ENCODE measurements at regions not wholly inside any gene's neighbourhood (a gene's known extent, or its start where the extent isn't known, plus 50 kb on each side); places are given as distances from the start of the nearest gene placed in this dataset.

DNA sequence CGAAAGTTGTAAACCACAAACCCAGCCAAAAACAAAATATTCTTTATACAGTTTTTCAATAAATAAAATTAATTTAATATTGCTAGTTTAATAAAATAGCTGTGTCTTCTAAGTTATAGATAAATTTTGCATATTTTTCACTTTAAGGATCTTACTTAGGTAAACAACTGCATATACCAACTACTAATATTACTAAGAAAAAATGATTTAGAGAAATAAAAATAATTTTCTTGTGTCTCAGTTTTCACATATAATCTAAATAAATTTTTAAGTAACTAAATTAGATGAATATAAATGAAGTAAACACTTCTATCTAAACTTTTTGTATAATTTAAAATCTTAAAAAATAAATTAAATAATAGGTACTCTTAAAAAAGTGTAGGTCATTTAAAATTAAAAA, 67.1 kb upstream of the TOP3B start:
- no peak for DNase-seq (ENCODE audit: low read depth, low spot score)
- H3K4me3 ChIP-seq (ENCODE audit: low read length): no peak overlapping the region

DNA sequence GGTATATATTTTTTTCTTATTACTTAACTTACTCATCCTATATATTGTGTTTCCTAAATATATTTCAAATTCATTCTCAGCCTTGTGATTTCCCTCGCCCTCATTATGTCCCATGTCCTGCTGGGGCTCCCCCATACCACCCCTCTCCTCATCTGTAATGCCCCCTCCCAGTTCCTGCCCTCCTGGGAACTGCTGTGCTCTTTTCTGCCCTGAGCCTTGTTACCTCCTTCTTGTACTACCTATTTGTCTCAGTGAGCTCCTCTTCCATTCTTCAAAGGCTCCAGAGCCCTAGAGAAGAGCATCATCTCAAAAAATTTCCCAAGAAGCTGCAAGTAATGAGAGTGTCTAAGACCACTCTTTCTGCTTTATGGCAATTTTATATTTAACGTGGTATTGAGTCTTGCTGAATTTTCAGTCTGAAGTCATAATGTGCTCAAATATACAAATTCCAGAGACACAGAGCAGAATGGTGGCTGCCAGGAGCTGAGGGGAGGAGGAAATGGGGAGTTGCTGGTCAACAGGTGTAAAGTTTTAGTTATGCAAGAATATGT, 66.5 kb upstream of the TOP3B start:
- no peak for DNase-seq (ENCODE audit: low read depth, low spot score)

DNA sequence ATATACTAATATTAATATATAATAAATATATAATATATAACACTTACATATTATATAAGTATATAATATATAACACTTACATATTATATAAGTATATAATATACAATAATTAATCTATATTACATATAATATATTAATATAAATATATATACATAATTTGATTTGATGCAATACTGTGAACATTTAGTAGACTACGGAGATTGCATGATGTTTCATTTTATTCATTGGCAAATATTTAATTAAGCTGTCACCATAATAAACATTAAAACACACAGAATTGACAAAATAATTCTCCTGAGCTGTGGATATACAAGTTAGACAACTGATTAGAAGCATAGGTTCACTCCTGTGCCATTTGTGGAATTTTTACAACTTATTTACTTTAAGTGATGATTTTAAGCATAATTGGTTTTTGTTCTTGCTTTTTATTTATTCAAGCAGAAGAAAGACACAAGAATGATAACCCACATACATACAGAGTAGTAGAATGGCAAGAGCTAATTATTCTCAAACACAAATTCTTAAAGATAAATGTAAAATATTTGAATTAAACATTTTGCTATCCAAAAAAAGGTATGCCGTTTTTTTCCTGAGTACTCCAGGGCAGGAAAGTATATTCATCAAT, 65.8 kb upstream of the TOP3B start:
- no peak for DNase-seq (ENCODE audit: low read depth, low spot score)
- H3K4me3 ChIP-seq (ENCODE audit: low read length): no peak overlapping the region

More for the DNA sequence above, 66.5 kb upstream of the TOP3B start:
- no peak overlapping the region for H3K4me3 ChIP-seq (ENCODE audit: low read length)

DNA sequence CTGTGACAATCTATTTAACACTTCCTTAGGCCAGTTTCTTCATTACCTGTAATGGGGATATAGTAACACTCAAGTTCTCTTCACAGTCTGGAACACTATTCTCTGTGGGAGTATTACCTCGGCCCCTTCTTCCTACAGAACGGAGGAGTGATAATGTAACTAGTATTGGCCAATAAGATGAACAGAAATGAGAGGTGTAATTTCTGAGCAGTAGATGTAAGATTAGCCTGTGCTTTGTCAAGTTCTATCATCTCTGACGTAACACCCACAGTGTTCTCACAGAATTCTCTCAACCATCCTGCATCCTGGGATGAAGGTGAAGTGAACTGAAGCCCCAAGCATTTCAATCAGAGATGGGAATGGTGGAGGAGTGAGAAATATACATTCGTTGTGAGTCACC, 65.2 kb upstream of the TOP3B start:
- no peak for DNase-seq (ENCODE audit: low read depth, low spot score)
- H3K4me3 ChIP-seq (ENCODE audit: low read length): no peak overlapping the region

DNA sequence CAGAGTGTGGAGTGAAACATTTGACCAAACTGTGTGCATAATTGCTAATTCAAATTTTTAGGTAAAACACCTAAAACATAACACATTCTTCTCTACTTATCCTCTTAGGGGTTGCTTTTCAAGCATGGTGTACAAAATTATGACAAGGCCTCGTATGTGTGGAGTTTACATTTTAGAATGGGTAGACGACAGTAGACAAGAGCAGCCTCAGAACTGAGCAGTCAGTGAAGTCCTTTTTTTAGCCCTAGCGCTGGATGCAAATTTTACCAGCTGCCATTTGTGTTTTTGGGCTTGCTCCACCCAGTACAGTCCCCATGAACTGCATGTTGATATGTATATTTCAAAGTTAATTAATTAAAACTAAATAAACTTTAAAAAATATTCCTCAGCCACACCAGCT, 64.7 kb upstream of the TOP3B start:
- no peak for DNase-seq (ENCODE audit: low read depth, low spot score)
- no peak overlapping the region for H3K4me3 ChIP-seq (ENCODE audit: low read length)

DNA sequence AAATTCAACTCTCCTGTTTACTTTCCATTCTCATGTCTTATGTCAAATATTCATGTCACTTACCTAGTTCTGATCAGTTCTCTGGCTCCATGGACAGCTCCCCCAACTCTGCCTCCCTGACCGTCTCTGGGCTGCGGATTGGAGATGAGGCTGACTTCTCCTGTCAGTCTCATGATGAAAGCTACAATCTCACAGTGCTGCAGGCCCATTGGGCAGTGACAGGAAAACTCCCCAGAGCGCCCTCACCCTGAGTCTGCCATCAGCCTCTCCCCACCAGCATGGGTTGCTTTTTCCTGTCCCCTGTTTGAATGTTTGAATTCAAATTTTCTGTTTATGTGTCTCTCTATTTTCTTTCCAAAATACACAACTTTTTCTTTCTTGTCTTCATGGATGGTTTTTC, 63.8 kb upstream of the TOP3B start:
- no peak overlapping the region for H3K4me3 ChIP-seq (ENCODE audit: low read length)
- DNase-seq (ENCODE audit: low read depth, low spot score): no peak

DNA sequence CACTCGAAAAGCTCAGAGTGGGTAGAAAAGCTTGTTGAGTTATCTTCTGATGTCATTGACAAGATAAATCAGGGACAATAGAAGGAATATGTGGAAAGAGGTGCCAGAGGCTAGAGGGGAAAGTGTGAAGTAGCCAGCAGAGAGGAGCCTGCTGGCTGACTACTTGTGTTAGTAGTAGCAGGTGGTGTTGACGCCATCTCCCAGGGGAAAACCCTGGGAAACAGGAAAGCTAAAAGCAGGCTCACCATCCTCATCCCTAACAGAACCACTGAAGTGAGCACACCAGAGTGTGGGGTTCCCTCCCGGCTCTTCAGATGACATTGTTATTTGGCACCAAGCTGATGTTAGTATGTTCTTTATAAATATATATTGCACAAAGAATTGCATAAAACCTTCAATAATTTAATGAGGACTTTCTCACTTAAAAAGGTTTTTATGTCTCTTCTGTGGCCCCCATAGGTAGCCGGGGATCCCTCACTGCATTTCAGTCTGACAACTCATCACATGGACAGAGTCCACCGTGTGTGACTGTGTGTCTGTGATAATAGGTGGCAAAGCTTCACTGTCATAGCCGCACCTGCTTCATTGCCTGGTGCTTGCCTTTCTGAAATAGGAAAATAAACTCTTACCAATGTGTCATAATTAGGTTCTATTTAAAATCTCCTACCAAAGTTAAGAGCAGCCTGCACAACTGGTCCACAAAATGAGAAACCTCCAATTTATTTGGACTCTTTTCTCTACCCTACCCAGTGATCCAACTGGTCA, 63.2 kb upstream of the TOP3B start:
- DNase-seq (ENCODE audit: low read depth, low spot score): no peak
- no peak overlapping the region for H3K4me3 ChIP-seq (ENCODE audit: low read length)

DNA sequence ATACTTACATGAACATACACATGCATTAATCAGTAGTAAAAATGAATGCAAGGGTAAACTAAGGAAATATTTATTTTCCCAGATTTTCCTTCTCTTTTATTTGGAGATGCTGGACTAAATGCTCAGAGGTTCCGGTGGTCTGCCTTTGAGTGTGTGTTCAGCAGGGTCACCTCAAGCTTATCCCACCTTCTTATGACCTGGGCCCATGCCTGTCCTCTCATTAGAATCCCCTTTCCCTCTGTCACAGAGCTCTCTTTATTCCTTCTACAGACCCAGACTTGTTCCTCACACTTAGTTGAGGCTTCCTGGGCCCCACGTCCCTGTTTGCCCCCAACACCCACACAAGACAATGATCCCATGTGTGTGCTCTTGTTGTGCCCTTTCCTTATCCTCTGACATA, 61.6 kb upstream of the TOP3B start:
- DNase-seq (ENCODE audit: low read depth, low spot score): no peak
- no peak overlapping the region for H3K4me3 ChIP-seq (ENCODE audit: low read length)

DNA sequence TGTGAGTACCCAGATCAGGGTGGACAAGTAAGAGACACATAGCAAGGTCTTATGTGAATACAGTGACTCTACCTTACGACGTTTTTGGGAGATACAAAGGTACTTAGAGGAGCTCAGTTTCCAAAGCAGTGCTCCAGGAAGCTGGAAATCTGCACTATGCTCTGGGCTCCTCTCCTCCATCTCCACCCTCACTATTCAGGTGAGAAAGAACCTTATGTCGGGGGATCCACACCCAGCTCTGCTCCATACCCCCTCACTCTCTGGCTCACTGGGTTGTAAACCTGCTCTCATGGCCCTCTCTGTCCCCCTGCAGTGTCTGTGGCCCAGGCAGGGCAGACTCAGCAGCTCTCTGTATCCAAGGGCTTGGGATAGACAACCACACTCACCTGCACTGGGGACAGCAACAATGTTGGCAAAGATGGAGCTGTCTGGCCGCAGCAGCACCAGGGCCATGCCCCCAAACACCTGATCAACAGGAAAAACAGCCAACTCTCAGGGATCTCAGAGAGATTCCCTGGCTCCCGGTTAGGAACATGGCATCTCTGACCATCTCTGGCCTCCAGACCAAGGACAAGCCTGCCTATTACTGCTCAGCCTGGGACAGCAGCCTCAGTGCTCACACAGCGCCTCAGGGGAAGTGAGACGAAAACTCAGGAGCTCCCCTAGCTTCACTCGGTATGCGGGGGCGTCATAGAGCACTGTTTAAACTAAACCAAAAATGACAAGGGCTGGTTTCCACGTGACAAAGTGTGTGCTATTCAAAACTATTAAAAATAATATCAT, 60.9 kb upstream of the TOP3B start:
- no peak overlapping the region for H3K4me3 ChIP-seq (ENCODE audit: low read length)
- no peak for DNase-seq (ENCODE audit: low read depth, low spot score)

DNA sequence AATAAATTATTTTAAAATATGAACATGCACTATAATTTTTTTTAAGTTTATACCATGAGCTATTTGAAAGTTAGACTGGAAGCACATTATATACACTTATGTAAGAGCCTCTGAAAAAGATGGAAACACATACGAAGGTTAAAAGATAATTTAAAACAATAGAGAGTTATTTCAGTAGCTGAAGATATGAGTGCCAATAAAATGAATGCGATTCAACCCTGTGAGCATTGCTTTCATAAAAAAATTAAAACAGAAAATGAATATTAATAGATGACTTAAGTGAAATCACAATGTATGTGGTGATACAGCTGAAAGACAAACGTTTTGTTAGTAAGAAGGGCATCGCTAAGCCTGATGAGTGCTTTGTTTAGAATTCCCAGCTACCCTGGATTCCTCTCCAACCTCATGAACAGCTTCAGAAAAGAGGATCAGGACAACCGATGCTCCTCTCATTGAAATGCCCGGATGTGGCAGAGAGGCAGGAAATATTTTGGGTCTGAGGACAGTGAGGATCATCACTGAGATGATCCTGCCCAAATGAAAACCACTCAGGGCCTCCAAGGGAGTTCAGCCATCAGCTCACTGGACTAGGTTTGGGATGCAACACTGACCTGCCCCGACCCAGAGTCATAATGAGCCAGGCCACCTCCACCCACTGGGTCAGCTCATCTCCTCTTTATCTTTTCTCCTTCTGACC, 60.2 kb upstream of the TOP3B start:
- H3K4me3 ChIP-seq (ENCODE audit: low read length): no peak overlapping the region
- no peak for DNase-seq (ENCODE audit: low read depth, low spot score)

DNA sequence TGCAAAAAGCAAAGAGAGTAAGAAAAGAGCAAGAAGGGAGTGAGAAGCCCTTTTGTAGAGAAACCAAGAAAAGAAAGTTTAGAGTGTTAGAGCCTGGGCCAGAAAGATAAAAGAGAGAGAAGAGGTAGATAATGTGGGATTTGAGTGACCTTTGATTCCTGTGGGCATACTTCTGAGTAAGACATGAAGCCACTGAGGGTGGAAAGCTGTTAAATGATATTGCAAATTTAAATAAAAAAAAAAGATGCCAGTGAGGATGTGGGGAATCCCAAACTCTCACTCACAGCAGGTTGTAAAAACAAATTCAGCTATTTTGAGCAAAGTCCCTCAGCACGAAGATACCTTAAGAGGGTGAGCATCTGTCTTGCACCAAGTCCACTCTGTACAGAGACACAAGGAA, 59.4 kb upstream of the TOP3B start:
- no peak for DNase-seq (ENCODE audit: low read depth, low spot score)

DNA sequence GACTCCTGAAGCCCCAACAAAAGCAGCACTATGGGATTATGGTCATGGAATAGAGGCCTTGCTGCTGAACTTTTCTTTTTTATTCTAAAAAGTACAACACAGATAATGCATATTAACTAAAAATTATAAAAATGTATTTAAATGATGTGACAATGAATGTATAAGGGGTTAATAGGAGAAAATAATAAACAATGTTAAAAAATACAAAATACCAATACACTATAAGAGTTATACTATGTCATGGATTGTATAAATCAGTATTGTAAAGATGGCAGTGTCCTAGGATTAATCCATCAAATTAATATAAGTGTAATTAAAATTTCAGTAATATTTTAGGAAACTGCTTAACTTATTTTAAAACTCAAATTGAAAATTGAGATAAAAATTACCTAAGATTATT, 58.3 kb upstream of the TOP3B start:
- H3K4me3 ChIP-seq (ENCODE audit: low read length): no peak overlapping the region
- no peak for DNase-seq (ENCODE audit: low read depth, low spot score)

More for the DNA sequence above, 59.4 kb upstream of the TOP3B start:
- no peak overlapping the region for H3K4me3 ChIP-seq (ENCODE audit: low read length)

DNA sequence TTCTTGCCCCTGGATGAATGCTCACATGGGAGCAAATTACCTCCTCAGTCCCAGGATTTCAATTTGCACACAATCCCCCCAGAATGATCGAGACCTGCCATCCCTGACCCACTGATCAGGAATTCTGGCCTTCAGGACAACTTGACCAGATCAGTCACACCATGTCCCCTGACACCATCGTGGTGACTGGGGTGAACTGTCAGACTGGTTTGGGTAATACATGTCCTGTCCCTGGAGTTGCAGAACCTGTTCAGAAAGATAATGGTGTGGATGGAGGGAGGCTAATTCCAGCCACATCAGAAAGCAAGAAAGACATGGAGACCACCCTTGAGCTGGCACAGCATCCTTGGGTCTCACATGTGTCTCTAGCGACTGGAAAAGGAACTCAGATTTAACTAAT, 57.9 kb upstream of the TOP3B start:
- no peak overlapping the region for H3K4me3 ChIP-seq (ENCODE audit: low read length)

DNA sequence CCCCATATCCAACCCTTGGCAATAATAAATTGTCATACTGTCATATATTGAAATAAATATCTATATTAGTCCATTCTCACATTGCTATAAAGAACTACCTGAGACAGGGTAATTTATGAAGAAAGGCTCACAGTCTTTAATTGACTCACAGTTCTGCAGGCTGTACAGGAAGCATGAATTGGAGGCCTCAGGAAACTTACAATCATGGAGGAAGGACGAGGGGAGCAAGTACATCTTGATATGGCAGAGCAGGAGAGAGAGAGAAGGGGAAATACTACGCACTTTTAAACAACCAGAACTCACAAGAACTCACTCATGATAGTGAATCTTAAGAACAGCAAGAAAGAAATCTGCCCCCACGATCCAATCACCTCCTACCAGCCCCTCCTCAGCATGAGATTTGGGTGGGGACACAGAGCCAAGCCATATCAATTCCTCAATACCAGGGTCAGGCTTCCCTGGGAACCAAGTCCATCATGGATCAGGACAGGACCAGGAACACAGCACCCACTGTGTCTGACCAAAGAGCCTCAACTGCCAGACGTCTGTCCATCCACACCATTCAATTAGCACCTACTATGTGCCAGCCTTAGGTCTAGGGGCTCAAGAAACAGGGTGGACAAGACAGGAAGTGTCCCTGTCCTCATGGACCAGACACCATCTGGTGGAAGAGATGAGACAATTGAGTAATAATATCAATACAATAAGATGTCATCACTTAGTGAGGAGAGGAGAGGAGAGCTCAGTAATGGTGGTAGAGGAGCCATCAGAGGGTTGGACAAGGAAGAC, 56.9 kb upstream of the TOP3B start:
- no peak overlapping the region for H3K4me3 ChIP-seq (ENCODE audit: low read length)
- DNase-seq (ENCODE audit: low read depth, low spot score): no peak

More for the DNA sequence above, 57.9 kb upstream of the TOP3B start:
- no peak for DNase-seq (ENCODE audit: low read depth, low spot score)

DNA sequence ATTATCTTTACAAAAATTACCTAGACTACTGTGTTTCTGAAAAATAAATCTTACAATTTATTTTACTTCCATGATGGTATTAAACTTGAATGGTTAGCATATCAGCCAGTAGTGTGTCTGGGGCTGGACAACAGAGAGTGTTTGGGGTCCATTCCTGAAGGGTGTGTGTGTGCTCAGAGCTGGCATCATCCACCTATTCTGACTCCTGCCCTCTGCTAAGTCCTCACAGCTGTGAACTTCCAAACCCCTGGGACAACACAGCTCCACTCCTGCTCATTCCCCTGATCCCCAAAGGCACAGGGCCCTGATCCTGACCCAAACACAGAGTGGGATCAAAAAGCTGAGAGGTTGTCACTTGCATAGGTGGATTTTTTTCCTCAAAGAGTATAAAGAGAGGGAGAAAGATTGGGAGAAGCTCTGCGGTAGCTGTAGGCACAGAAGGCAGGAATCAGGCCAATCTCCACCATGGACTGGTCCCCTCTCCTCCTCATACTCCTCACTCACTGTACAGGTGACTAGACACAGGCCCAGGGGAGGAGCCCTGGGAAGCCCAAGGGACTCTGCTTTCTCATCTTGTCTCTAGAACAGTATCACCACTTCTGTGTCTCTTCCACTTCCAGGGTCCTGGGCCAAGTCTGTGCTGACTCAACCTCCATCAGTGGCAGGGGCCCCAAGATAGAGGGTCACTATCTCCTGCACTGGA, 55.7 kb upstream of the TOP3B start:
- no peak overlapping the region for H3K4me3 ChIP-seq (ENCODE audit: low read length)
- DNase-seq (ENCODE audit: low read depth, low spot score): no peak

DNA sequence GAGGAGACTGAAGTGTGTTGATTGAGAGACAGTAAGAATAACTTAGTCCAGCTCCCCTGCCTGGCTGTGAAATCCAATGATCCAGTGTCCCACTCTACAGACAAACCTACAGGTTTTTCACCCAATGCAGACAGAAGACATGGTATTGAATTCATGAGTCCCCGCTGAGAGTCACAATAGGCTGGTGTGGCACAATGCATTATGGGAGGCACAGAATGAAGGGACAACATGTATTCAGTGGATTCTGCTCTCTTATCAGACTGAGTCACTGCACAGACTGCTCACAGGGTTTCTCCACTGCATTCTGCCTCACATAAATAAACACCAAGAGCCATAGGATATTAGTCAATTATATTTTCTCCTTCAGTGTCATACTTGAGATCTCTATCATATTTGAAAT, 55.2 kb upstream of the TOP3B start:
- H3K4me3 ChIP-seq (ENCODE audit: low read length): no peak overlapping the region
- DNase-seq (ENCODE audit: low read depth, low spot score): no peak

DNA sequence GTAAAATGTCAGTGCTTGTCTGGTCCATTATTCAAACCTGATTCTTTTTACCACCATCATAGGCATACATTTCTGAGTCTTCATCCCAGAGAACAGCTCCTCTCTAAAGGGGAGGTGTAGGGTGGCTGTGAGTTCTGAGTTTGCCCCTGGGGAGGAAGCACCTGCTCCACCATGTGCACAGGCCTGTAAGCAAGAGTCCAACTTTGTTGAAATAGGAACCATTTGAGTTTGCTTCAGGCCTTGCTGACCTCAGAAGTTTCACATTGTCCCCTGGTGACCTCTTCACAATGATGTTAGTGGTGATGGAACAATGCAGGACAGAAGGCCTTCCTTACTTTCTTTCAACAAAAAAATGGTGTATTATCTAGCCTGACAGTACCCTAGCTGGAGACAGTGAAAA, 54.6 kb upstream of the TOP3B start:
- DNase-seq (ENCODE audit: low read depth, low spot score): no peak
- H3K4me3 ChIP-seq (ENCODE audit: low read length): no peak overlapping the region

DNA sequence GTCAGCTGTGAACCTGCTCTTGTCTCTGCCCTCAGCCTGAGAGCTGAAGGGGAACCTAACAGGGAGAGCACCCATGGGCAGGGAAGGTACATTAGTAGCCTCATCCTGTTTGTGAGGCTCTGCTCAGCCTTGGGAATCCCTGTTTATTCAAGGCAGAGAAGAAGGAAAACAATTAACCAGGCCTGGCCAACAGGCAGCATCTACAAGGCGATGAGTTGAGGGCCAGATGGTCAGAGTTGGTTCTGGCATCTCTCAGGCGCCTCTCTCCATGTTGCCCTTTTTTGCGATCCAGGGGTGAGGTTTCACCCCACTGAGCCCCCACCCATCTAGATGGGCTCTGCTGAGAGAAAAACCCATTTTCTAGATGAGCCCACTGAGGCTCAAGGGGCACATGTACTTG, 54.0 kb upstream of the TOP3B start:
- no peak overlapping the region for H3K4me3 ChIP-seq (ENCODE audit: low read length)
- no peak for DNase-seq (ENCODE audit: low read depth, low spot score)
